GM21367 (cell line): ENCODE measurements at regions not wholly inside any gene's neighbourhood (a gene's known extent, or its start where the extent isn't known, plus 50 kb on each side); places are given as distances from the start of the nearest gene placed in this dataset.
"Not testable (repeated sequence)": the region's sequence is repeated elsewhere in the genome, so short reads cannot be mapped to it uniquely, and the experiment has no call there.

Source experiments
- ATAC-seq: cut with Tn5 transposase; IDR thresholded peaks from one replicate; pipeline ENCODE4 v1.9.1; 2021; ENCODE audit not compliant: unreplicated experiment

- ATAC-seq = not testable (repeated sequence)
These were observed 125.3 kb downstream of the GOLGA6L4 start for GRCh38 chr15:84360902-84361301.

- not testable (repeated sequence) for ATAC-seq
These were observed 148.8 kb downstream of the GOLGA6L4 start for GRCh38 chr15:84384421-84384820.

- no peak for ATAC-seq
These were observed 151.5 kb downstream of the GOLGA6L4 start for GRCh38 chr15:84387086-84387485.

GRCh38 chr15:84388201-84388600 is 152.6 kb downstream of the GOLGA6L4 start:
- not testable (repeated sequence) for ATAC-seq

- not testable (repeated sequence) for ATAC-seq
These were observed 153.1 kb downstream of the GOLGA6L4 start for GRCh38 chr15:84388638-84389037.

GRCh38 chr15:84390324-84390723 is 154.8 kb downstream of the GOLGA6L4 start:
- not testable (repeated sequence) for ATAC-seq

GRCh38 chr15:84391191-84391590 is 155.6 kb downstream of the GOLGA6L4 start:
- ATAC-seq = no peak

GRCh38 chr15:84392020-84392419 is 156.4 kb downstream of the GOLGA6L4 start:
- ATAC-seq = not testable (repeated sequence)

GRCh38 chr15:84393386-84393936 is 157.9 kb downstream of the GOLGA6L4 start:
- not testable (repeated sequence) for ATAC-seq

- ATAC-seq = not testable (repeated sequence)
These were observed 158.4 kb downstream of the GOLGA6L4 start for GRCh38 chr15:84393966-84394365.

GRCh38 chr15:84395384-84395783 is 159.8 kb downstream of the GOLGA6L4 start:
- ATAC-seq = not testable (repeated sequence)

- ATAC-seq = not testable (repeated sequence)
These were observed 160.3 kb downstream of the GOLGA6L4 start for GRCh38 chr15:84395881-84396280.

- ATAC-seq = not testable (repeated sequence)
These were observed 161.5 kb downstream of the GOLGA6L4 start for GRCh38 chr15:84397066-84397465.

- ATAC-seq = not testable (repeated sequence)
These were observed 162.5 kb downstream of the GOLGA6L4 start for GRCh38 chr15:84398087-84398486.

- ATAC-seq = no peak
These were observed 163.5 kb downstream of the GOLGA6L4 start for GRCh38 chr15:84398763-84399701.

- ATAC-seq = no peak
These were observed 164.6 kb downstream of the GOLGA6L4 start for GRCh38 chr15:84400017-84400740.

- ATAC-seq = no peak
These were observed 165.2 kb downstream of the GOLGA6L4 start for GRCh38 chr15:84400820-84401219.

- not testable (repeated sequence) for ATAC-seq
These were observed 165.9 kb downstream of the GOLGA6L4 start for GRCh38 chr15:84401461-84401860.

- ATAC-seq = not testable (repeated sequence)
These were observed 166.6 kb downstream of the GOLGA6L4 start for GRCh38 chr15:84401891-84402840.
